ENCODE measurements at regions not wholly inside any gene's neighbourhood (a gene's known extent, or its start where the extent isn't known, plus 50 kb on each side); places are given as distances from the start of the nearest gene placed in this dataset.

DNA sequence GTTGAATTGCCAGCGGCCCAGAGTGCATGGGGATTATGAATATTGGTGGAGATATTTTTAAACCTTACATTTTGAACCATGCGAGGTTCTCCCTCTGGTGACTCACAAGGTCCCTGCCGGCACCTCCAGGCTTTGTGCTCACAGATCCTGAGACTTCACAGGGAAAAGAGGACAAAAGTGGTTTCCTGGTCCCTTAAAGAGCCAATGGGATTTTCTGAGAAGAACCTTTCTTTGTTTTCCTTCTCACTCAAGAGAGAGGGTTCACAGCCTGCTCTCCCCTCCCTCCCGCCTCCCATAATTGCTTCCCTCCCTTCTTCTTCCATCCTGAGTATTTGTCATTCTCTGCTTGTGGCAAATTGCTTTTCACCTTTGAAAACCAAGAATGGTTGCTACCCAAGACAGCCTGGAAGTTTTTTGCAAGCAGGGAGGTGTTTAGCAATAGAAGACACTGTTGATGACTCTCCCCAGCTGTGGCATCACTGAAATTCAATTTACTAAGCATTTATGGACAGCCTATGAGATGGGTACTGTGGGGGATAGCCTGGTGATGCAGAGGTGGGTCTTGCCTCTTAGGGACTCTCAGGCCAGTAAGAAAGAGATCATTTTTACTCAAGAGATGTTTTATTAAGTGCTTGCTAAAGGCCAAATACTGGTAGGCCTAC is 76.6 kb downstream of the CPN2 start:
- Histone ChIP-seq H3K4me3 (ENCODE audit: low read length) (no peak overlapping the region), H3K27ac (ENCODE audit: low read length) (no peak overlapping the region), H3K9ac (ENCODE audit: low read length) (no peak overlapping the region), H3K36me3 (replicated peaks; ENCODE audit: low read depth, low read length) (no peaks in the 10 kb centered on the region), H3K4me2 (ENCODE audit: low read length) (no peak overlapping the region), H4K20me1 (ENCODE audit: insufficient read depth, low read length) (no peaks in the 10 kb centered on the region), H2AFZ (ENCODE audit: low read depth, low read length) (no peak overlapping the region), H3K79me2 (ENCODE audit: low read length) (no peaks in the 10 kb centered on the region), H3K27me3 (ENCODE audit: low read depth, low read length) (no peaks in the 10 kb centered on the region), H3K9me3 (ENCODE audit: insufficient read depth, low read length) (no peaks in the 10 kb centered on the region), H3K4me1 (ENCODE audit: low read length) (no peaks in the 10 kb centered on the region)
- TF ChIP-seq EZH2phosphoT487 (IDR thresholded peaks at IDR 0.05; ENCODE audit: low read depth) = no peak
- TF ChIP-seq, protein P1, sequence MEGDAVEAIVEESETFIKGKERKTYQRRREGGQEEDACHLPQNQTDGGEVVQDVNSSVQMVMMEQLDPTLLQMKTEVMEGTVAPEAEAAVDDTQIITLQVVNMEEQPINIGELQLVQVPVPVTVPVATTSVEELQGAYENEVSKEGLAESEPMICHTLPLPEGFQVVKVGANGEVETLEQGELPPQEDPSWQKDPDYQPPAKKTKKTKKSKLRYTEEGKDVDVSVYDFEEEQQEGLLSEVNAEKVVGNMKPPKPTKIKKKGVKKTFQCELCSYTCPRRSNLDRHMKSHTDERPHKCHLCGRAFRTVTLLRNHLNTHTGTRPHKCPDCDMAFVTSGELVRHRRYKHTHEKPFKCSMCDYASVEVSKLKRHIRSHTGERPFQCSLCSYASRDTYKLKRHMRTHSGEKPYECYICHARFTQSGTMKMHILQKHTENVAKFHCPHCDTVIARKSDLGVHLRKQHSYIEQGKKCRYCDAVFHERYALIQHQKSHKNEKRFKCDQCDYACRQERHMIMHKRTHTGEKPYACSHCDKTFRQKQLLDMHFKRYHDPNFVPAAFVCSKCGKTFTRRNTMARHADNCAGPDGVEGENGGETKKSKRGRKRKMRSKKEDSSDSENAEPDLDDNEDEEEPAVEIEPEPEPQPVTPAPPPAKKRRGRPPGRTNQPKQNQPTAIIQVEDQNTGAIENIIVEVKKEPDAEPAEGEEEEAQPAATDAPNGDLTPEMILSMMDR (IDR thresholded peaks at IDR 0.05; ENCODE audit: low read depth, low read length) = no peak

DNA sequence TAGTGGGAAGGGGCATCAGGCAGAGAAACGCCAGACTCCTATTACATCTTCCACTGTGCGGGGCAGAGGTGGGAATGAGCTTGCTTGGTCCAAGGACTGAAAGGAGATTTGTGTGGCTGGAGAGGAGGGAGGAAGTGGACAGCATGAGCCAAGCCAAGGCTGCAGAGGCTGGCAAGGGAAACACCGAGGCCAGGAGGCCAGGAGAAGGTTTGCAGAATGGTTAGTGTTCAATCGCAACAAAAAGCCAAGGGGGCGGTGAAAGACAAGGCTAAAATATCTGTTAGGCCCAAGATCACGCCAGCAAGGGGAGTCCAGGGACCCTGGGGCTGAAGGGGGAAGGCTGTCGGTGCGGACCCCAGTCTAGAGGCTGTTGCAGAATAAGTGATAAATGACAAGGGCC is 75.8 kb downstream of the CPN2 start:
- H3K4me2 ChIP-seq (ENCODE audit: low read length) = no peak overlapping the region
- H3K9ac ChIP-seq (ENCODE audit: low read length) = no peak overlapping the region
- no peaks in the 10 kb centered on the region for H3K4me1 ChIP-seq (ENCODE audit: low read length)
- no peaks in the 10 kb centered on the region for H3K36me3 ChIP-seq (replicated peaks; ENCODE audit: low read depth, low read length)
- no peaks in the 10 kb centered on the region for H3K9me3 ChIP-seq (ENCODE audit: insufficient read depth, low read length)
- no peak overlapping the region for H2AFZ ChIP-seq (ENCODE audit: low read depth, low read length)
- H3K79me2 ChIP-seq (ENCODE audit: low read length) = no peaks in the 10 kb centered on the region
- no peak overlapping the region for H3K27ac ChIP-seq (ENCODE audit: low read length)
- no peak overlapping the region for H3K4me3 ChIP-seq (ENCODE audit: low read length)
- no peak for TF ChIP-seq EZH2phosphoT487 (IDR thresholded peaks at IDR 0.05; ENCODE audit: low read depth)
- TF ChIP-seq, protein P1 (IDR thresholded peaks at IDR 0.05; ENCODE audit: low read depth, low read length) = no peak
- no peaks in the 10 kb centered on the region for H4K20me1 ChIP-seq (ENCODE audit: insufficient read depth, low read length)
- no peaks in the 10 kb centered on the region for H3K27me3 ChIP-seq (ENCODE audit: low read depth, low read length)

DNA sequence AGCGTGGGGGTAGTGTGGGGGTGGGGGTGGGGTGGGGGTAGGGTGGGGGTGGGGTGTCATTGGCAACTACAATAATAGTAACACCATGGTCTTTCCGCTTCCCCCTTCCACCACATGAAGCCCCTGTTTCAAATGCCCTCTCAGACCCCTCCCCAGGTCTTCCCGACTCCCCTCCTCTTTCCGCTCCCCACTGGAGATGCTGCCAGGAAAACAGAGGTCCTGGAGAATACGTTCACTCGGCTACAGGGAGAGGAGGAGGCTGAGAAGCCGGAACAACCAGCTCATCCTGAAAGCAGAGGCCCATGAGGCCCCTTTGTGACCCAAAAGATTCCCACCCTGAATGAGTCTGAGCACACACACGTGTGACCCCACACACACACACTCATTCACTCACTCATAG is 75.4 kb downstream of the CPN2 start:
- H4K20me1 ChIP-seq (ENCODE audit: insufficient read depth, low read length) = no peaks in the 10 kb centered on the region
- TF ChIP-seq, protein P1 (IDR thresholded peaks at IDR 0.05; ENCODE audit: low read depth, low read length) = no peak
- TF ChIP-seq EZH2phosphoT487 (IDR thresholded peaks at IDR 0.05; ENCODE audit: low read depth) = no peak
- no peak overlapping the region for H2AFZ ChIP-seq (ENCODE audit: low read depth, low read length)
- no peak overlapping the region for H3K4me3 ChIP-seq (ENCODE audit: low read length)
- no peak overlapping the region for H3K9ac ChIP-seq (ENCODE audit: low read length)
- no peak overlapping the region for H3K4me2 ChIP-seq (ENCODE audit: low read length)
- H3K9me3 ChIP-seq (ENCODE audit: insufficient read depth, low read length) = no peaks in the 10 kb centered on the region
- no peaks in the 10 kb centered on the region for H3K36me3 ChIP-seq (replicated peaks; ENCODE audit: low read depth, low read length)
- no peak overlapping the region for H3K27ac ChIP-seq (ENCODE audit: low read length)
- no peaks in the 10 kb centered on the region for H3K4me1 ChIP-seq (ENCODE audit: low read length)
- H3K79me2 ChIP-seq (ENCODE audit: low read length) = no peaks in the 10 kb centered on the region
- H3K27me3 ChIP-seq (ENCODE audit: low read depth, low read length) = no peaks in the 10 kb centered on the region

DNA sequence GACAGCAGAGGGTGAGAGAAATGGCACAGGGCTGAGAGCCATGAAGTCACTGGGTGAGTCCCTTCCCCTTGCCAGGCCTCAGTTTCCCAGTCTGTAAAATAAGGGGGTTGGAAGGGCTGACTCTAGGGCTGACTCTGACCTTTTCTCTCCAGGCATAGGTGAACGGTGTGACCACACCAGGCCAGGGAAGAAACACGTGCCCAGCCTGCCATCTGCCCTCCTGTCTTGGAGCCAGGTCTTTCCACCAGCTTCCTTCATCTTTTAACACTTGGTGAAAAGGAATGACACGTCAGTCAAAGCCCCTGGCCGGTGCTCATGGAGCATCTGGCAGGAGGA is 74.4 kb downstream of the CPN2 start:
- H3K79me2 ChIP-seq (ENCODE audit: low read length) = no peaks in the 10 kb centered on the region
- H3K4me2 ChIP-seq (ENCODE audit: low read length) = no peak overlapping the region
- no peak overlapping the region for H2AFZ ChIP-seq (ENCODE audit: low read depth, low read length)
- H3K9ac ChIP-seq (ENCODE audit: low read length) = no peak overlapping the region
- no peak overlapping the region for H3K4me3 ChIP-seq (ENCODE audit: low read length)
- no peak overlapping the region for H3K27ac ChIP-seq (ENCODE audit: low read length)
- H4K20me1 ChIP-seq (ENCODE audit: insufficient read depth, low read length) = no peaks in the 10 kb centered on the region
- no peaks in the 10 kb centered on the region for H3K4me1 ChIP-seq (ENCODE audit: low read length)
- no peaks in the 10 kb centered on the region for H3K36me3 ChIP-seq (replicated peaks; ENCODE audit: low read depth, low read length)
- no peaks in the 10 kb centered on the region for H3K27me3 ChIP-seq (ENCODE audit: low read depth, low read length)
- TF ChIP-seq EZH2phosphoT487 (IDR thresholded peaks at IDR 0.05; ENCODE audit: low read depth) = no peak
- TF ChIP-seq, protein P1 (IDR thresholded peaks at IDR 0.05; ENCODE audit: low read depth, low read length) = no peak
- no peaks in the 10 kb centered on the region for H3K9me3 ChIP-seq (ENCODE audit: insufficient read depth, low read length)
